Epithelial cell of prostate (primary cell): ENCODE measurements at regions not wholly inside any gene's neighbourhood (a gene's known extent, or its start where the extent isn't known, plus 50 kb on each side); places are given as distances from the start of the nearest gene placed in this dataset.

Source experiments
- DNase-seq: peaks from one replicate; pipeline ENCODE4 v3.0.0-alpha.2; 2011; ENCODE audit warnings: low read depth, low spot score
- H3K27ac ChIP-seq: fragments of 450-650 bp; 2 replicates; pipeline ENCODE4 v1.5.1; 2017; ENCODE audit warnings: mild to moderate bottlenecking

GRCh38 chr20:40738976-40739375, 49.9 kb upstream of the MAFB start:
- H3K27ac ChIP-seq: no peak overlapping the region
- DNase-seq: no peak

- H3K27ac ChIP-seq: no peak overlapping the region
- no peak for DNase-seq
Observed at GRCh38 chr20:40739841-40740240, 50.8 kb upstream of the MAFB start.

DNA sequence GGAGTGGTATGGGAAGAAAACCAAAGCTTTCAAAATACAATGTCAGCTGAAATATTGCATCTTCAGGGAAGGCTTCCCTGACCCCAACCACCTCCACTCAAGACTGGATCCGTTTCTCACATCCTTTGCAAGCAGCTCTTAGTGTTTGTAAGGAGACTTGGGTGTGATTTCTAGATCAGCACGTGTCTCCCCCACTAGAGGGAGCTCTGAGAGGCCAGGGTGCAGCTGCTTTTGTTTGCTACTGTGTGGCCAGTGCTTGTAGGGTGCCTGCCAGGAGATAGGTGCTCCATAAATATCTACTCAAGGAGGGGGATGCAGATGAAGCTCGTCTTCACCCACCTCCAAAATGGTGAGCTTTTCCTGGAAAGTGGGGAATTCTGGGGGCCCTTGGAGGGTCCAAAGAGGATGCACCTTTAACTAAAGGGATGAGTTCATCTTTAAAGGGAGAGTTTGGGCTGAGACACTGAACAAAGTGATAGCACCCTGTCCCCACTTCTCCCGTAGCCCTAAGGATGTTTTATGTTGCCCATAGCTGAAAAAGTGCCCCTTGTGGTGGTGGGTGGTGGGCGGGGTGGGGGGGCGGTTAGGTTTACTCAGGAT, 52.6 kb upstream of the MAFB start:
- no peak overlapping the region for H3K27ac ChIP-seq
- no peak for DNase-seq

GRCh38 chr20:40743141-40743775, 54.2 kb upstream of the MAFB start:
- DNase-seq: no peak
- H3K27ac ChIP-seq: no peak overlapping the region

DNA sequence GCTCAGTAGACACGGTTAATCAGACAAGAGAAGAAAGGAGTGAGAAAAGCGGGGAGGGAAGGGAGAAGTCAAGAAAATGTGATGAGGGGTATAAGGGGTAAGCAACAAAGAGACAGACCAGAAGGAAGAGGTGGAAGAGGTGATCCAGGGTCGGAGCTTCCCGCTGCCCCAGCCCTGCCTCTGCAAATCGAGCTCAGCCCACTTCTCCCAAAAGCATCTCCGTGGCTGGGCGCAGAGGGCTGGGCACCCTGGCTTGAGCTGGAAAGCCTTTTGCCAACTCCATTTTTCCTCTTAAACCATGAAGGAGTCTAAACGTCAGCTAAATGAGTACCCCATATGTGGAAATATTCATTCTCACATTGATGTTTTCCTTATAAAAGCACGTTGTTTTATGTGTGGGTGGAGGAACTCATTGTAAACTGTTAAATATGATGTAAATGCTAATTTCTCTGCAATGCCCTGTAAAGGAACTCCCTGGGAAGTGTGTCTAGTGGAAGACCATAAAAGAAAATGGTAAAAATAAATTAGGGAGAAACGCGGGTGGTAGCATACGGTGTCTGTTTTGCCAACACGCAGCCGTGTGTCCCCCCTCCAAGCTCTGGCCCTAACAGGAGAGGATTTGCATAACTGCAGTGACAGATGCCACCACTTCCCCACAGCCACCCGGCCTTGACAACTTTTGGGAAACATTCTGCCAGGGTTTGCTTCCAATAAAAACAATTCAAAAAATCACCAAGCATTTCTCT, 55.2 kb upstream of the MAFB start:
- H3K27ac ChIP-seq: no peak overlapping the region
- DNase-seq: no peak

DNA sequence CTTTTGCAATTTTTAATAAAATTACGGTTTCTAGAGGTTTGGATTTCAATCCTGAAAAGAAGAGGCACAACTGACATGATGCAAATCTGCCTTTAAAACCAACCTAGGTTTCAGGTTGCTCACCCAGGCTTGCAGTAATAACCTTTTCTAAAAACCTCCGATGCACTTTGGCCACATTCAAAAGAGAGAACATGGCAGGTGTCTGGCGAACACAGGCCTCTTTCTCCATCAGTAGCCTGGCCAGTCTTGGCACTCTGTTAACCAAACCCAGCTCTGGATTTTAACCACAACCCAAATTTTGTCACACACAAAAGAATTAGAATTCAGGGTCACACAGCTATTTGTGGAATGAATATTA, 55.8 kb upstream of the MAFB start:
- no peak overlapping the region for H3K27ac ChIP-seq
- DNase-seq: no peak

- DNase-seq: no peak
- no peak overlapping the region for H3K27ac ChIP-seq
Observed at GRCh38 chr20:40746251-40746650, 57.2 kb upstream of the MAFB start.

- DNase-seq: no peak
- no peak overlapping the region for H3K27ac ChIP-seq
Observed at GRCh38 chr20:40748182-40748581, 59.1 kb upstream of the MAFB start.

DNA sequence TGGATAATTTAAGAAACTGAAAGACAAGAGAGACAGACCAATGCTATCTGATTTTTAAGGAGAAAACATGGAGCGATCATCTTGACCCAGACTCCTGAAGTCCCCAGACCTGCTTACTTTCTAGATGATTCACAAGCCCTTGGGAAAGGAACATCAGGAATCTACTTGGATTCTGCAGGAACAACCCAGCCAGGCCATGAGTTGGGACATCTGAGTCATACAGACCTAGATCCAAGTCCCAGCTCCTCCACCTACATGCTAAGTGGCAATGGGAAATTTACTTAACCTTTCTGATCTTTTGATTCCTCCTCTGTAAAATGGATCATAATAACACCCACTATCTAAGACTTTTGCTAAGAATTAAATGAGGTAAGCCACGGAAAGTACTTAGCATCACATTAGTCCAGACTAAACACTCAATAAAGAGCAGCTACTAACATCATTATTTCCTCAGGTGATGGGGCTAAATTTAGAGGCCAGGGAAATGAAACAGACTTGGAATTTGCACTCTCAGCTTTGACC, 61.0 kb upstream of the MAFB start:
- H3K27ac ChIP-seq: no peak overlapping the region
- DNase-seq: no peak

- no peak for DNase-seq
- no peak overlapping the region for H3K27ac ChIP-seq
Observed at GRCh38 chr20:40750541-40751035, 61.6 kb upstream of the MAFB start.

GRCh38 chr20:40753472-40753871, 64.4 kb upstream of the MAFB start:
- no peak overlapping the region for H3K27ac ChIP-seq
- no peak for DNase-seq

DNA sequence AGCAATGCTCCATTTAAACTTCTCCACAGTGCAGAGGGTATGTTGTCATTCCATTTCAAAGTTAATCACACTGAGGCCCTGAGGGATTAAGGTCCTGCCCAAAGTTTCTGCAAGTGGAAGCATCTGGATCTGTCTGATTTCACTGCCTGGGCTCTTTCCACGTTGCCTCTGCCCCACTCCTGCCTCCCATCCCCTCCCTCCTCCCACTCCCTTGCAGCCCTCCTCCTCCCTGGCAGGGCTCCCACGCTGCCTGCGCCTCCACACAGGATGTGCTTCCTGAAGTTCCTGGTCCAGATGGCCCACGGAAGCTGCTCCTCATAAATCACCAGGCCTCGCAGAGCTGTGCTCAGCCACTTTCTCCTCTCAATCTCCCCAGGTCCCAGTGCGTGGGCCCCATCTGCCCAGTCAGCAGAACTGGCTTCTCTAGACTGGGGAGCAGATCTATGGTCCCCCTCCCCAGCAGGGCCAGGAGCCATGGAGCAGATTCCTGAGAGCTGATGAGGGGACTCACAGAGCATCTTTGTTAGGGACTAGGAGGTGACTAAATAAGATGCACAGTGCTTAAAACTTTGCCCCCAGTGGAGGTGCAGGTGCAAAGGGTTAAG, 65.4 kb upstream of the MAFB start:
- no peak overlapping the region for H3K27ac ChIP-seq
- DNase-seq: no peak

DNA sequence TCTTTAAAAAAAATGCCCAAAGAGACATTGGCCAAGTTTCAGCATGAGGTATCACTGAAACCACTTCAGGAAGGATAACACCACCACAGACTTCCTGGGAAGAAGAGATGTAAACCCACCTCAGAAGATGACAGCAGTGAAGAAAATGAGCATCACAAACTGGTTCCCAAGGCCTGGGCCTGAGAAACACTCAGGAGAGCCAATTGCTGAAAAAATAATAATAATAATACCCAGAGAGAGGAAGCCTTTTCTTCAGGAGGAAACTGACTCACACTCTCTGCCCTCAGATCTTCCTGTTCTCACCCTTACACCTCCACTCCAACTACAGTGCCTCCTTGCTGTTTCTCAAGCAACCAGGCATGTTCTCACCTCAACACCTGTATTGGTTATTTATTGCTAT, 68.1 kb upstream of the MAFB start:
- DNase-seq: no peak

GRCh38 chr20:40758790-40759189, 69.8 kb upstream of the MAFB start:
- no peak for DNase-seq

More for the DNA sequence above, 68.1 kb upstream of the MAFB start:
- H3K27ac ChIP-seq: no peak overlapping the region

GRCh38 chr20:40760399-40760798, 71.4 kb upstream of the MAFB start:
- H3K27ac ChIP-seq: no peak overlapping the region
- no peak for DNase-seq

More at GRCh38 chr20:40758790-40759189, 69.8 kb upstream of the MAFB start:
- H3K27ac ChIP-seq: no peak overlapping the region

GRCh38 chr20:40763646-40764295, 74.7 kb upstream of the MAFB start:
- no peak for DNase-seq

GRCh38 chr20:40765814-40766480, 76.9 kb upstream of the MAFB start:
- H3K27ac ChIP-seq: no peak overlapping the region
- no peak for DNase-seq

More at GRCh38 chr20:40763646-40764295, 74.7 kb upstream of the MAFB start:
- H3K27ac ChIP-seq: no peak overlapping the region

DNA sequence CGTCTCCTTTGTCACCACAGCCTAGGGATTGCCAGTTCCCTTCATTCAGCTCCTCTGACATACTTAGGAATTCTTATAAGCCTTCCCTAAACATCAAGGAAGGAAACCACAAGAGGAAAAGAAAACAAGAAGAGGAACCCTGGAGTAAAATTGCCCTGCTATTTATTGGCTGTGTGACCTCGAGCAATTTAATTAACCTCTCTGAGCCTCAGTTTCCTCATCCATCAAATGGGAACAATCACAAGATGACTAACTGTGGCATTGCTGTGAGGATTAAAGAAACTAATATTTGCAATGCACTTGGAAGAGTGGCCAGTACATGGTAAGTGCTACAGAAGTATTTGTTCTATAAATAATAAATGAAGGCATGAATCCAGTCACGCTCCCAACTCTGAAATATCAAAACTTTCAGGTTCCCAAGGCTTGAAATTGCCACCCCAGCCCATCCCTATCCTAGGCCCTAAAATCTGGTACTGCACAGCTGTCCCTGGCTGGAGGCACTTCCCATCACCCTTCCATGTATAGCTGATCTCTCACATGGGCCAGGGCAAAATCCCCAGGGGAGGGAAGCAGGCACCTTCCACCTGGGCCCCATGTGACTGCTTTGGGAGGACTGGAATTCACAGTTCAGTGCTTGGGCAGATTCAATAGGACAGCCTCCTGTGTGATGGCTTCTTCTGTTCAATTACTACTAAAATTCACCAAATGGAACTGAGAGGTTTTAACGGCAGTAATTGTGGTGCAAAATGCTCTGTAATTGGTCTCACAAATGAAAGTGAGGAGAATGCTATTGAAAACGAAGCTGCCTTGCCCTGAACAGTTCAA, 78.0 kb upstream of the MAFB start:
- H3K27ac ChIP-seq: no peak overlapping the region
- no peak for DNase-seq

DNA sequence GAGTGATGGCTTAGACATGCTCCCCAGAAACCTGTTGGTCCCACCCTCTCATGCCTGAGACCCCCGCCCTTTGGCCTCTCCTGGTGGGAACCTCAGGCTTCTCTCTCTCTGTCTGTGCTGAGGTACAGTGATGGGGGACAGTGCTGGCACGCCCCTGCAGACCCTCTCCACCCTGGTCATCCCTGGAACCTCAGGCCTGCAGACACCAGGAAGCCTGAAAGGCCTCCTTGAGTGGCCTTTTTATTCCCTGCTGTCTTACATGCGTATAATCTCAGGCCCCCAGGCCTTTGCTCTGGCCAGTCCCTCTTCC, 78.5 kb upstream of the MAFB start:
- DNase-seq: no peak
- H3K27ac ChIP-seq: no peak overlapping the region
